Vagina (tissue), 2 donors: ENCODE measurements at regions not wholly inside any gene's neighbourhood (a gene's known extent, or its start where the extent isn't known, plus 50 kb on each side); places are given as distances from the start of the nearest gene placed in this dataset.

Experiments
- CTCF ChIP-seq, 3 experiments: fragments of 450-650 bp in 2 of 3; fragments of 200-600 bp in 1 of 3; sonication (generic) in 1 of 3; IDR thresholded peaks; one replicate each; pipeline ENCODE4 v1.5.1; 2017 to 2019; ENCODE audit warnings: antibody characterized with exemption in 3 of 3, mild to moderate bottlenecking in 2 of 3, moderate library complexity in 2 of 3
- POLR2A ChIP-seq, 2 donors: fragments of 450-650 bp; IDR thresholded peaks; one replicate each; pipeline ENCODE4 v1.6.1; 2017; ENCODE audit warnings: antibody characterized with exemption in 2 of 2, mild to moderate bottlenecking in 2 of 2, moderate library complexity in 2 of 2
- POLR2AphosphoS5 ChIP-seq, 2 donors: sonication (generic); formaldehyde crosslinking; IDR thresholded peaks; one replicate each; pipeline ENCODE4 v1.9.0; 2017; ENCODE audit warnings: antibody characterized with exemption in 2 of 2, mild to moderate bottlenecking in 2 of 2, low read depth in 1 of 2; ENCODE audit not compliant: insufficient read depth in 1 of 2

GRCh38 chr7:131027287-131027773, 293.3 kb upstream of the KLF14 start:
- TF ChIP-seq CTCF (IDR thresholded peaks at IDR 0.05), result no peak
- TF ChIP-seq POLR2A (IDR thresholded peaks at IDR 0.05), result no peak
- no peak for TF ChIP-seq POLR2AphosphoS5 (IDR thresholded peaks at IDR 0.05; ENCODE audit: insufficient read depth in 1 of 2, low read depth in 1 of 2)
